ENCODE measurements at regions not wholly inside any gene's neighbourhood (a gene's known extent, or its start where the extent isn't known, plus 50 kb on each side); places are given as distances from the start of the nearest gene placed in this dataset.

DNA sequence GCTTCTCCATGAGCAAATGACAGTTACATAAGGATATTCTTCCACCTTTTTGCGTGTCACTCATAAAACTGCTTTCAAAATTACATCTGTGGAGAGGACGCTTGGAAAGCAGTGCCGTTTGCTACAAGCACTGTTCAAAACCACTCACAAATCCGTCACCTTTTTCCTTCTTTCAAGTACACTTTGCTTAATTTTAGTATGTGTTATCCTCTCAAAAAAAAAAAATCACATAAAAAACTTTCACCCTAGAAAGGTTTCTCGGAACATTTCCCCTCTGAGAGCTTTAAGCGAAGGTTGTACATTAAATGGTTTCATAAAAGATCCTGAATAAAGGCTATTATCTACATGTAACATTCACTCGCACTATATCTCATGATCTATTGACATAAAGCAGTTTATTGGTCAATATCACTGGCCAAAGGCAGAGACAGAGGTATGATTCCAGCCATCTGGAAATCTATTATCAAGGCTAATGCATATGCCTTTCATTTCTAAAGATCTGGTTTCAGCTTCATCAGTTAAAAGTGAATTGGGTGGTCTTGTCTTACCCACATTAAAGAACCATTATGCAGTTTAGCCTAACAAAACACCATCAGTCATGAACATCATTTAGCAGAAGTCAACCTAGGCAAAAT lies 163.6 kb downstream of the ENC1 start:
- Histone ChIP-seq H3K4me1 (no peaks in the 10 kb centered on the region), H3K27ac (no peak overlapping the region), H3K36me3 (no peaks in the 10 kb centered on the region), H3K4me3 (no peak overlapping the region), H3K27me3 (no peaks in the 10 kb centered on the region), H3K9me3 (no peaks in the 10 kb centered on the region)
- DNase-seq (ENCODE audit: low spot score in 2 of 2): no peak
- TF ChIP-seq EP300 (IDR thresholded peaks at IDR 0.05) (no peak), POLR2A (IDR thresholded peaks at IDR 0.05) (no peak), POLR2AphosphoS5 (IDR thresholded peaks at IDR 0.05) (no peak)
- TF ChIP-seq, protein P1, sequence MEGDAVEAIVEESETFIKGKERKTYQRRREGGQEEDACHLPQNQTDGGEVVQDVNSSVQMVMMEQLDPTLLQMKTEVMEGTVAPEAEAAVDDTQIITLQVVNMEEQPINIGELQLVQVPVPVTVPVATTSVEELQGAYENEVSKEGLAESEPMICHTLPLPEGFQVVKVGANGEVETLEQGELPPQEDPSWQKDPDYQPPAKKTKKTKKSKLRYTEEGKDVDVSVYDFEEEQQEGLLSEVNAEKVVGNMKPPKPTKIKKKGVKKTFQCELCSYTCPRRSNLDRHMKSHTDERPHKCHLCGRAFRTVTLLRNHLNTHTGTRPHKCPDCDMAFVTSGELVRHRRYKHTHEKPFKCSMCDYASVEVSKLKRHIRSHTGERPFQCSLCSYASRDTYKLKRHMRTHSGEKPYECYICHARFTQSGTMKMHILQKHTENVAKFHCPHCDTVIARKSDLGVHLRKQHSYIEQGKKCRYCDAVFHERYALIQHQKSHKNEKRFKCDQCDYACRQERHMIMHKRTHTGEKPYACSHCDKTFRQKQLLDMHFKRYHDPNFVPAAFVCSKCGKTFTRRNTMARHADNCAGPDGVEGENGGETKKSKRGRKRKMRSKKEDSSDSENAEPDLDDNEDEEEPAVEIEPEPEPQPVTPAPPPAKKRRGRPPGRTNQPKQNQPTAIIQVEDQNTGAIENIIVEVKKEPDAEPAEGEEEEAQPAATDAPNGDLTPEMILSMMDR (IDR thresholded peaks at IDR 0.05): no peak
- 85% methylated on average over 7 of the region's 7 CpGs for WGBS

DNA sequence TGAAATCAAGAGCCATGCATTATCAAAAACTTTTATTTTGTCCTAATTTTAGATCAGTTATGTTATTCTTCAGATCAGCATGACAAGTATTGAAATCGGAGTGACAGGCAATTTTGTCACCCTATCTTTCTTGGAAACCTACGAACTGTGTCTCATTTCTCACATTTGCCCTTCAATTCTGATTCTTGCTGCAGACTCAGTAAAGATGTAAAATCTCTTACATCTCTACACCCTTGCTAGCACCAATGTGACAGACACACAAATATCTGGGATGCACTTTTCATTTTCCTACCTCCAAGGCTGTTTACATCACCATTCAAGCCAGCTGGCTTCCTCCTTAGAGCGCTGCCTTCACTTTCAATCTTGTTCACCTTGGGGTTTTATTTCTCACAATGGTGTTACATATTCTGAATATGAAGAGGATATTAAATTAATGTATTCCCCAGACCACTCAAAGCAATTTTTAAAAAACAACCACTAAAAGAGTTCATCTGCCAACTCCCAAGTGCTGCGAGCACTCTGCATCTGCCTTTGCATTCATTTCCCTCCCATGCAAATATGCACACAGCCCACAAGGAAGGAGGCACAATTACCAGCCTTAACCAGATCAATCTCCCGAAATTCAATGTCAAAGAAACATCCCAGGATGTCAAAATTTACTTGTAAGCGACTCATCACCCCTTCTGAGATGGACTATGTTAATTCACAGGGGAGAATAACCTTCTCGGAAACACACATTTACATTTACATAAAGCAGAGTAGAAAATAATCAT lies 164.3 kb downstream of the ENC1 start:
- no peak overlapping the region for H3K27ac ChIP-seq
- no peaks in the 10 kb centered on the region for H3K4me1 ChIP-seq
- no peaks in the 10 kb centered on the region for H3K36me3 ChIP-seq
- 72% methylated on average over 7 of the region's 7 CpGs for WGBS
- H3K27me3 ChIP-seq: no peaks in the 10 kb centered on the region
- TF ChIP-seq EP300 (IDR thresholded peaks at IDR 0.05): no peak
- TF ChIP-seq, protein P1 (IDR thresholded peaks at IDR 0.05): no peak
- no peak for TF ChIP-seq POLR2A (IDR thresholded peaks at IDR 0.05)
- TF ChIP-seq POLR2AphosphoS5 (IDR thresholded peaks at IDR 0.05): no peak
- no peak overlapping the region for H3K4me3 ChIP-seq
- no peaks in the 10 kb centered on the region for H3K9me3 ChIP-seq
- DNase-seq (ENCODE audit: low spot score in 2 of 2): no peak

DNA sequence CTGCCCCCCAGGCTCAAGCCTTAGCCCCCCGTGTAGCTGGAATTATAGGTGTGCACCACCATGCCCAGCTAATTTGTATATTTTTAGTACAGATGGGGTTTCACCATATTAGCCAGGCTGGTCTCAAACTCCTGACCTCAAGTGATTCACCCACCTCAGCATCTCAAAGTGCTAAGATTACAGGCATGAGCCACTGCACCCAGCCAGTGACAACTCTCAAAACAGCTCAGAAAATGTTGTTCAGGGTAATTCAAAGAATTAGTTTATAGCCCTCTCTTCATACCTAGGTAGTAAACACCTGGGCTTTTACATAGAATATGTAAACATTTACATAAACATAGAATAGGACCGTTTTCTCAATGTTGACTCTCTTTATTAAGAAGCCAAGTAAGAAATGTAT lies 168.7 kb downstream of the ENC1 start:
- Histone ChIP-seq H3K4me3 (no peak overlapping the region), H3K27me3 (no peaks in the 10 kb centered on the region), H3K36me3 (no peaks in the 10 kb centered on the region), H3K9me3 (no peaks in the 10 kb centered on the region), H3K27ac (no peak overlapping the region), H3K4me1 (no peaks in the 10 kb centered on the region)
- 91% methylated on average over 2 of the region's 2 CpGs for WGBS
- TF ChIP-seq POLR2AphosphoS5 (IDR thresholded peaks at IDR 0.05): no peak
- TF ChIP-seq, protein P1 (IDR thresholded peaks at IDR 0.05): no peak
- no peak for TF ChIP-seq POLR2A (IDR thresholded peaks at IDR 0.05)
- no peak for TF ChIP-seq EP300 (IDR thresholded peaks at IDR 0.05)
- DNase-seq (ENCODE audit: low spot score in 2 of 2): no peak

DNA sequence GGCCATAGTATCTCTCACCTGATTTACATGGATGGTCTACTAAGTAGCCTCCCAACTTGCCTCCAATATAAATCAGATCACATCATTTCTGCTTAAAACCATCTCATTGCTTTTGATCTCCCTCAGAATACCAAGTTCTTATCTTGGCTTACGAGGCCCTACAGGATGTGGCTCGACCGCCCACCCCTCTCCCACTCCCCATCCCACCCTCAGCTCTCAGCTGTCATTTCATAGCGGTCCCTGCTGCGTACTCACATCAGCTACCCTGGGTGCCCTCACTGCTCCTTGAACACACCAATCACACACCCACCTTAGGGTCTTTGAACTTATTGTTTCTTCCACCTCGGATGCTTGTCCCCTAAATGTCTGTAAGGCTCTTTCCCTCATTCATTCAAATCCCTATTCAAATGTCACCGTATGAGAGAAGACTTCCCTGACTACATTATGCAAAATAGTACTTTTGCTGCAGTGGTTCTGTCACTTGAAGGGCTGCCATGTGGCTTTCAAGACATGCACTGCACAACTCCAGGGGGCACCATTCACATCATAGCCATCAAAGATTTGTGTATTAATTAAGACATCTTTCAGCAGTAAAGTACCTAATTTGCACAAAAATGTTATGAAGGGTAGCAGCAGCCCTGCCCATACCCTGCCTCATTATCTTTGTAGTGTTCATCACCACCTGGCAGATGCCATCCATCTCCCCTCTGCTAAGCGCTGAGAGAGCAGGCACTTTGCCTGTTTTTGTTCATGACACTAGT lies 171.1 kb downstream of the ENC1 start:
- no peak for DNase-seq (ENCODE audit: low spot score in 2 of 2)
- H3K9me3 ChIP-seq: no peaks in the 10 kb centered on the region
- no peaks in the 10 kb centered on the region for H3K4me1 ChIP-seq
- WGBS: 79% methylated on average over 8 of the region's 8 CpGs
- TF ChIP-seq POLR2AphosphoS5 (IDR thresholded peaks at IDR 0.05) (no peak), EP300 (IDR thresholded peaks at IDR 0.05) (no peak), POLR2A (IDR thresholded peaks at IDR 0.05) (no peak)
- TF ChIP-seq, protein P1 (IDR thresholded peaks at IDR 0.05): no peak
- no peaks in the 10 kb centered on the region for H3K36me3 ChIP-seq
- H3K4me3 ChIP-seq: no peak overlapping the region
- H3K27ac ChIP-seq: no peak overlapping the region
- H3K27me3 ChIP-seq: no peaks in the 10 kb centered on the region

DNA sequence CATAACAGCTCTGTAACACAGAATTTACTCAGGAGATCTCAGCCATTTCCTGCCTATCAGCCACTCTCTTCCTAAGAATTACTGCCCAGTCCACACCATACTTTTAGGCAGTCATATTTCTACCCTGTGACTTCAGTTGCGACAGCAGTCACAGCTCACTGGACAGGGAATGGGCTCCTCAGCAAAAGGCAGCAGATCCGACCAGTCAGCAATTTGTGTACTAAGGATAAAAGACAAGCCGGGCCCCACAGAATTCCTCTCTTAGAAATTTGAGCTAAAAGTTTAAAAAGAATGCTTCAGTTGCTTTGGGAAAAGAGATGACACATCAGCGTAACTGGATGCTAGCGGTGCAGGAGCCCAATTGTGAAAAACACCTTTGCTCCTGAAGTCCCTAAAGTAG lies 172.1 kb downstream of the ENC1 start:
- Histone ChIP-seq H3K9me3 (no peaks in the 10 kb centered on the region), H3K4me1 (no peaks in the 10 kb centered on the region), H3K4me3 (no peak overlapping the region), H3K36me3 (no peaks in the 10 kb centered on the region), H3K27ac (no peak overlapping the region), H3K27me3 (no peaks in the 10 kb centered on the region)
- WGBS: 91% methylated on average over 5 of the region's 5 CpGs
- TF ChIP-seq EP300 (IDR thresholded peaks at IDR 0.05) (no peak), POLR2AphosphoS5 (IDR thresholded peaks at IDR 0.05) (no peak), POLR2A (IDR thresholded peaks at IDR 0.05) (no peak)
- TF ChIP-seq, protein P1 (IDR thresholded peaks at IDR 0.05): no peak
- no peak for DNase-seq (ENCODE audit: low spot score in 2 of 2)
